ENCODE measurements at regions not wholly inside any gene's neighbourhood (a gene's known extent, or its start where the extent isn't known, plus 50 kb on each side); places are given as distances from the start of the nearest gene placed in this dataset.

- TF ChIP-seq EZH2 (IDR thresholded peaks at IDR 0.05; ENCODE audit: low read depth, low read length, severe bottlenecking) (no peak), CTCF (IDR thresholded peaks at IDR 0.05; ENCODE audit: control extremely low read depth in 1 of 3, insufficient read depth in 1 of 3, low read depth in 1 of 3, low read length in 3 of 3) (no peak), GTF2F1 (IDR thresholded peaks at IDR 0.05; ENCODE audit: borderline replicate concordance, low read depth, low read length) (no peak), CEBPB (IDR thresholded peaks at IDR 0.05; ENCODE audit: low read depth, low read length) (no peak), HDAC2 (IDR thresholded peaks at IDR 0.05; ENCODE audit: borderline replicate concordance in 1 of 2, low read depth in 2 of 2, low read length in 2 of 2) (no peak)
Observed at GRCh38 chr2:12861344-12861930, 144.7 kb downstream of the TRIB2 start.

All from H1 (cell line).